ENCODE measurements at regions not wholly inside any gene's neighbourhood (a gene's known extent, or its start where the extent isn't known, plus 50 kb on each side); places are given as distances from the start of the nearest gene placed in this dataset.

GRCh38 chr9:3773362-3774060 is 247.7 kb upstream of the RFX3 start:
- in situ Hi-C loops (cut with MboI; ENCODE audit: low sequenced_read_pairs), result no loop called here

- in situ Hi-C loops (cut with MboI; ENCODE audit: low sequenced_read_pairs), result no loop called here
Measured at GRCh38 chr9:3769646-3770045, 243.8 kb upstream of the RFX3 start.

GRCh38 chr9:3768712-3769457 is 243.1 kb upstream of the RFX3 start:
- in situ Hi-C loops (cut with MboI; ENCODE audit: low sequenced_read_pairs), result no loop called here

GRCh38 chr9:3768286-3768685 is 242.5 kb upstream of the RFX3 start:
- in situ Hi-C loops (cut with MboI; ENCODE audit: low sequenced_read_pairs), result no loop called here

- in situ Hi-C loops (cut with MboI; ENCODE audit: low sequenced_read_pairs), result no loop called here
Measured at GRCh38 chr9:3762076-3762475, 236.3 kb upstream of the RFX3 start.

- in situ Hi-C loops (cut with MboI; ENCODE audit: low sequenced_read_pairs), result no loop called here
Measured at GRCh38 chr9:3760031-3760430, 234.2 kb upstream of the RFX3 start.

GRCh38 chr9:3758816-3759576 is 233.2 kb upstream of the RFX3 start:
- in situ Hi-C loops (cut with MboI; ENCODE audit: low sequenced_read_pairs), result no loop called here

GRCh38 chr9:3756071-3756470 is 230.3 kb upstream of the RFX3 start:
- in situ Hi-C loops (cut with MboI; ENCODE audit: low sequenced_read_pairs), result no loop called here

- in situ Hi-C loops (cut with MboI; ENCODE audit: low sequenced_read_pairs), result no loop called here
Measured at GRCh38 chr9:3751125-3751758, 225.4 kb upstream of the RFX3 start.

GRCh38 chr9:3750321-3750720 is 224.5 kb upstream of the RFX3 start:
- in situ Hi-C loops (cut with MboI; ENCODE audit: low sequenced_read_pairs), result no loop called here

- in situ Hi-C loops (cut with MboI; ENCODE audit: low sequenced_read_pairs), result loop anchor here (25.0 kb wide), 1 partner anchor 616 kb away; no protein-coding TSS in a partner anchor
Measured at GRCh38 chr9:3746296-3747275, 220.8 kb upstream of the RFX3 start.

- in situ Hi-C loops (cut with MboI; ENCODE audit: low sequenced_read_pairs), result loop anchor here (25.0 kb wide), 1 partner anchor 618 kb away; no protein-coding TSS in a partner anchor
Measured at GRCh38 chr9:3743901-3744413, 218.2 kb upstream of the RFX3 start.

GRCh38 chr9:3742586-3742985 is 216.8 kb upstream of the RFX3 start:
- in situ Hi-C loops (cut with MboI; ENCODE audit: low sequenced_read_pairs), result loop anchor here (25.0 kb wide), 1 partner anchor 620 kb away; no protein-coding TSS in a partner anchor

- in situ Hi-C loops (cut with MboI; ENCODE audit: low sequenced_read_pairs), result loop anchor here (25.0 kb wide), 1 partner anchor 621 kb away; no protein-coding TSS in a partner anchor
Measured at GRCh38 chr9:3741729-3742128, 215.9 kb upstream of the RFX3 start.

GRCh38 chr9:3740690-3741419 is 215.1 kb upstream of the RFX3 start:
- in situ Hi-C loops (cut with MboI; ENCODE audit: low sequenced_read_pairs), result loop anchor here (25.0 kb wide), 1 partner anchor 621 kb away; no protein-coding TSS in a partner anchor

GRCh38 chr9:3736161-3736560 is 210.4 kb upstream of the RFX3 start:
- in situ Hi-C loops (cut with MboI; ENCODE audit: low sequenced_read_pairs), result loop anchor here (25.0 kb wide), 1 partner anchor 626 kb away; no protein-coding TSS in a partner anchor

- in situ Hi-C loops (cut with MboI; ENCODE audit: low sequenced_read_pairs), result loop anchor here (25.0 kb wide), 1 partner anchor 627 kb away; no protein-coding TSS in a partner anchor
Measured at GRCh38 chr9:3735251-3735650, 209.4 kb upstream of the RFX3 start.

- in situ Hi-C loops (cut with MboI; ENCODE audit: low sequenced_read_pairs), result loop anchor here (25.0 kb wide), 1 partner anchor 629 kb away; no protein-coding TSS in a partner anchor
Measured at GRCh38 chr9:3733527-3734262, 207.9 kb upstream of the RFX3 start.
